Kasumi-1 (cell line): ENCODE measurements at regions not wholly inside any gene's neighbourhood (a gene's known extent, or its start where the extent isn't known, plus 50 kb on each side); places are given as distances from the start of the nearest gene placed in this dataset.
"Not testable (repeated sequence)": the region's sequence is repeated elsewhere in the genome, so short reads cannot be mapped to it uniquely, and the experiment has no call there.

Experiments
- DNase-seq, 2 experiments: peaks; one replicate each; lab custom pipeline; 2025; lab: John Stamatoyannopoulos, UW

GRCh38 chr16:66242672-66243071, 123.8 kb upstream of the CDH5 start:
- no peak for DNase-seq

GRCh38 chr16:66242206-66242605, 124.3 kb upstream of the CDH5 start:
- not testable (repeated sequence) for DNase-seq

GRCh38 chr16:66240631-66241395, 125.7 kb upstream of the CDH5 start:
- no peak for DNase-seq

- no peak for DNase-seq
Observed at GRCh38 chr16:66240088-66240487, 126.4 kb upstream of the CDH5 start.

- no peak for DNase-seq
Observed at GRCh38 chr16:66238696-66239095, 127.8 kb upstream of the CDH5 start.

GRCh38 chr16:66236301-66236700, 130.2 kb upstream of the CDH5 start:
- no peak for DNase-seq

- no peak for DNase-seq
Observed at GRCh38 chr16:66231452-66232160, 134.9 kb upstream of the CDH5 start.

GRCh38 chr16:66229651-66230050, 136.8 kb upstream of the CDH5 start:
- peak in 1 of 2 experiments; percentile 17 for DNase-seq

- no peak for DNase-seq
Observed at GRCh38 chr16:66228792-66229191, 137.7 kb upstream of the CDH5 start.

GRCh38 chr16:66227766-66228530, 138.5 kb upstream of the CDH5 start:
- DNase-seq, result peak in 1 of 2 experiments; percentile 3

- DNase-seq, result no peak
Observed at GRCh38 chr16:66226762-66227161, 139.7 kb upstream of the CDH5 start.

GRCh38 chr16:66225696-66226095, 140.8 kb upstream of the CDH5 start:
- DNase-seq, result no peak

GRCh38 chr16:66224626-66225025, 141.9 kb upstream of the CDH5 start:
- peak in 1 of 2 experiments; percentile 18 for DNase-seq

- no peak for DNase-seq
Observed at GRCh38 chr16:66224186-66224585, 142.3 kb upstream of the CDH5 start.

GRCh38 chr16:66223176-66223780, 143.2 kb upstream of the CDH5 start:
- DNase-seq, result no peak

GRCh38 chr16:66222756-66223155, 143.7 kb upstream of the CDH5 start:
- DNase-seq, result no peak

- peak; percentile 85 to 90 for DNase-seq
Observed at GRCh38 chr16:66220702-66221101, 145.8 kb upstream of the CDH5 start.

GRCh38 chr16:66219491-66219890, 147.0 kb upstream of the CDH5 start:
- DNase-seq, result no peak

GRCh38 chr16:66212428-66212827, 154.1 kb upstream of the CDH5 start:
- DNase-seq, result peak in 1 of 2 experiments; percentile 9

- no peak for DNase-seq
Observed at GRCh38 chr16:66211651-66212050, 154.8 kb upstream of the CDH5 start.

GRCh38 chr16:66207883-66208265, 158.6 kb upstream of the CDH5 start:
- no peak for DNase-seq
